BJ (cell line): ENCODE measurements at regions not wholly inside any gene's neighbourhood (a gene's known extent, or its start where the extent isn't known, plus 50 kb on each side); places are given as distances from the start of the nearest gene placed in this dataset.

Experiments
- CTCF ChIA-PET: fragments of 350-600 bp; formaldehyde crosslinking; extraction: SDS; loops from one replicate; lab custom pipeline; 2021; ENCODE audit warnings: antibody characterized with exemption, inconsistent platforms; lab: Yijun Ruan, JAX
- POLR2A ChIA-PET: fragments of 300-600 bp; sonication (Branson Sonifier 250); formaldehyde crosslinking; extraction: SDS; loops from one replicate; lab custom pipeline; 2021; ENCODE audit warnings: antibody characterized with exemption; lab: Charles Lee
- DNase-seq: peaks from one replicate; pipeline ENCODE4 v3.0.0-alpha.2; 2011; ENCODE audit warnings: low read depth
- H3K27me3 ChIP-seq: 2 replicates; pipeline ENCODE4 v1.6.0; 2011; ENCODE audit warnings: low read length; ENCODE audit not compliant: control insufficient read depth, insufficient read depth
- H3K36me3 ChIP-seq: 2 replicates; pipeline ENCODE4 v1.5.1; 2011; ENCODE audit warnings: low read length; ENCODE audit not compliant: control insufficient read depth, insufficient read depth
- H3K4me3 ChIP-seq: 2 replicates; pipeline ENCODE4 v1.5.1; 2011; ENCODE audit warnings: low read depth, mild to moderate bottlenecking, control low read depth, low read length
- TF ChIP-seq, protein P1 (sequence below): IDR thresholded peaks from 2 replicates; pipeline ENCODE4 v1.5.1; 2011; ENCODE audit warnings: low read depth, mild to moderate bottlenecking, control low read depth, inconsistent platforms, low read length, moderate library complexity; ENCODE audit not compliant: insufficient read depth

- DNase-seq = no peak
- H3K4me3 ChIP-seq = no peak overlapping the region
- H3K36me3 ChIP-seq = no peaks in the 10 kb centered on the region
- peaks cover 11% of the 10 kb centered on the region for H3K27me3 ChIP-seq
- POLR2A ChIA-PET = no interaction called here
- CTCF ChIA-PET = interaction anchor here (0.7 kb wide), 1 partner anchor 18 kb away, joined by 3 read pairs; no protein-coding TSS in a partner anchor
- TF ChIP-seq, protein P1, sequence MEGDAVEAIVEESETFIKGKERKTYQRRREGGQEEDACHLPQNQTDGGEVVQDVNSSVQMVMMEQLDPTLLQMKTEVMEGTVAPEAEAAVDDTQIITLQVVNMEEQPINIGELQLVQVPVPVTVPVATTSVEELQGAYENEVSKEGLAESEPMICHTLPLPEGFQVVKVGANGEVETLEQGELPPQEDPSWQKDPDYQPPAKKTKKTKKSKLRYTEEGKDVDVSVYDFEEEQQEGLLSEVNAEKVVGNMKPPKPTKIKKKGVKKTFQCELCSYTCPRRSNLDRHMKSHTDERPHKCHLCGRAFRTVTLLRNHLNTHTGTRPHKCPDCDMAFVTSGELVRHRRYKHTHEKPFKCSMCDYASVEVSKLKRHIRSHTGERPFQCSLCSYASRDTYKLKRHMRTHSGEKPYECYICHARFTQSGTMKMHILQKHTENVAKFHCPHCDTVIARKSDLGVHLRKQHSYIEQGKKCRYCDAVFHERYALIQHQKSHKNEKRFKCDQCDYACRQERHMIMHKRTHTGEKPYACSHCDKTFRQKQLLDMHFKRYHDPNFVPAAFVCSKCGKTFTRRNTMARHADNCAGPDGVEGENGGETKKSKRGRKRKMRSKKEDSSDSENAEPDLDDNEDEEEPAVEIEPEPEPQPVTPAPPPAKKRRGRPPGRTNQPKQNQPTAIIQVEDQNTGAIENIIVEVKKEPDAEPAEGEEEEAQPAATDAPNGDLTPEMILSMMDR = no peak
Measured at GRCh38 chr4:3706565-3707422, 59.4 kb upstream of the ADRA2C start.

DNA sequence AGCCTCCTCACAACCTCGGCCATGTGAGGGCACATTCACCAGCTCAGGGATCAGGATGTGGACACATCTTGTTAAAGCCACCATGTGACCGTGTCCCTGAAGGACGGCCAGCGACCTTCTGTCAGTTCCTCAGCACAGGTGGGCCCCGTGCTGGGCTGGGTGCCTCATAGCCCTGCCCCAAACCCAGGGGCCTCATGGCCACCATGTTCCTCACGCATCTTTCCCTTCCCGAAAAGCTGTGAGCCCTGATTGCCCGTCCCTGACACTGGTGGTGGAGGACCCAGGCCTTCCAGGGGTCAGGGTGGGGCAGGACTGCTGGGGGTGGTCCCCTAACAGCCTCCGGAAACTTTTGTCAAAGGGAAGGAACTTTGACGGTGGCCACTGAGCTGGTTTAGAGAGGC is 60.1 kb upstream of the ADRA2C start:
- TF ChIP-seq, protein P1 = no peak
- CTCF ChIA-PET = interaction anchor here (0.7 kb wide), 1 partner anchor 18 kb away, joined by 3 read pairs; no protein-coding TSS in a partner anchor
- H3K4me3 ChIP-seq = no peak overlapping the region
- POLR2A ChIA-PET = no interaction called here
- peaks cover 11% of the 10 kb centered on the region for H3K27me3 ChIP-seq
- no peak for DNase-seq
- H3K36me3 ChIP-seq = no peaks in the 10 kb centered on the region

- Histone ChIP-seq H3K4me3 (no peak overlapping the region), H3K27me3 (peaks cover 11% of the 10 kb centered on the region), H3K36me3 (no peaks in the 10 kb centered on the region)
- CTCF ChIA-PET = no interaction called here
- DNase-seq = no peak
- POLR2A ChIA-PET = no interaction called here
- TF ChIP-seq, protein P1 = no peak
Measured at GRCh38 chr4:3705236-3705987, 60.8 kb upstream of the ADRA2C start.

- Histone ChIP-seq H3K27me3 (peaks cover 11% of the 10 kb centered on the region), H3K36me3 (no peaks in the 10 kb centered on the region), H3K4me3 (no peak overlapping the region)
- CTCF ChIA-PET = no interaction called here
- POLR2A ChIA-PET = no interaction called here
- no peak for DNase-seq
- TF ChIP-seq, protein P1 = no peak
Measured at GRCh38 chr4:3704669-3705068, 61.5 kb upstream of the ADRA2C start.

GRCh38 chr4:3703677-3704521 is 62.3 kb upstream of the ADRA2C start:
- Histone ChIP-seq H3K27me3 (peaks cover 11% of the 10 kb centered on the region), H3K36me3 (no peaks in the 10 kb centered on the region), H3K4me3 (no peak overlapping the region)
- ChIA-PET CTCF (no interaction called here), POLR2A (no interaction called here)
- TF ChIP-seq, protein P1 = no peak
- no peak for DNase-seq
